Psoas muscle (tissue), 7 donors: ENCODE measurements at regions not wholly inside any gene's neighbourhood (a gene's known extent, or its start where the extent isn't known, plus 50 kb on each side); places are given as distances from the start of the nearest gene placed in this dataset.
A peak's percentile ranks its signal among the peaks of the same experiment; 100 is the strongest.
"Not testable (repeated sequence)": the region's sequence is repeated elsewhere in the genome, so short reads cannot be mapped to it uniquely, and the experiment has no call there.

Experiments
- ATAC-seq, 4 donors: fragments of 200-7000 bp; cut with Tn5 transposase; one replicate each; pipeline ENCODE4 v1.9.1; 2020; ENCODE audit warnings: moderate library complexity in 3 of 4, mild to moderate bottlenecking in 2 of 4
- DNase-seq, 2 donors: peaks; one replicate each; pipeline ENCODE4 v3.0.0-alpha.2; 2020
- H3K27ac ChIP-seq: fragments of 200-600 bp; one replicate; pipeline ENCODE4 v1.8.0; 2022
- H3K27me3 ChIP-seq, 3 donors: fragments of 200-600 bp in 1 of 3; one replicate each; pipeline versions ENCODE4 v1.6.1 to v1.8.0; 2013 to 2022; ENCODE audit warnings: low read length in 2 of 3, mild to moderate bottlenecking in 2 of 3, moderate library complexity in 1 of 3; ENCODE audit not compliant: insufficient read depth in 3 of 3
- H3K36me3 ChIP-seq, 2 donors: fragments of 200-600 bp in 1 of 2; one replicate each; pipeline versions ENCODE4 v1.6.1 to v1.8.0; 2013 to 2022; ENCODE audit warnings: low read depth in 1 of 2, mild to moderate bottlenecking in 1 of 2, moderate library complexity in 1 of 2; ENCODE audit not compliant: insufficient read depth in 1 of 2
- H3K4me1 ChIP-seq: fragments of 200-600 bp; one replicate; pipeline ENCODE4 v1.8.0; 2022
- H3K4me3 ChIP-seq: fragments of 200-600 bp; one replicate; pipeline ENCODE4 v1.8.0; 2022; ENCODE audit warnings: mild to moderate bottlenecking
- H3K9me3 ChIP-seq: fragments of 200-600 bp; one replicate; pipeline ENCODE4 v1.8.0; 2022
- CTCF ChIP-seq: fragments of 200-600 bp; IDR thresholded peaks from one replicate; pipeline ENCODE4 v1.8.0; 2022; ENCODE audit warnings: antibody characterized with exemption
- WGBS, 3 donors: extraction: QIAGEN DNeasy Blood & Tissue Kit; methylation state at CpG; one replicate each; pipeline versions ENCODE4 v1.1.6 to v1.1.7; 2013; 5-methylcytosine and 5-hydroxymethylcytosine counted together
- intact Hi-C, 2 donors: fragments of 100-400 bp; cut with DNase I; formaldehyde crosslinking; loops; one replicate each; pipeline versions ENCODE4 v1.11.0 to v1.14.2; 2022
- donor health status: healthy with polysubstance abuse.
- donor health status: DM: no; HTN: no; CAD: no; lungs with moderate emphysema.
- donor health status: Bipolar disorder and iron deficiency.
- donor health status: healthy.
- donor health status: DM: yes; HTN: yes; CAD: no.
- donor health status: DM: no; HTN: no; CAD: no.
- donor health status: DM: yes; HTN: yes; CAD: no.

DNA sequence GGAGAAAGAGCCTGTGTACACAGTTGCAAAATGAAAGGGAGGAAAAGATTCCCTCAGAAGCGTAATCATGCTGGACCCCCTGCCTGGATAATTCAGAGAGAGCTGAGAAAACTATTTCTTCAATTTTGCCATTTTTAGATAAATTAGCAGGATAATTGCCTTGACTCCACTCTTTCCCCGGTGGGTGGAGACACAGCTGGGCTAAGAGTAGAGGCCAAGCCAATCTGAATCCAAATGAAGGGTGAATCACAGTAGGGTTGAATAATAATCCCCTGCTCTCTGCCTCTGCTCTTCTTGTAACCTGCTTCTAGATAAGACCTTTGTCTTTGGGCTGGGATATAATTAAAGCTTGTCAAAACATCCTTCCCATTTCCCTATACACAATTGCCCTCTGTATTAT is 150.1 kb downstream of the CAPZA3 start:
- H3K27ac ChIP-seq, result no peak overlapping the region
- no peak for DNase-seq
- 28 to 43% (median 29%) methylated on average over 2 of the region's 2 CpGs for whole genome bisulfite sequencing, 3 donors
- no peak for TF ChIP-seq CTCF
- ATAC-seq, result no peak
- no peak overlapping the region for H3K4me3 ChIP-seq
- H3K27me3 ChIP-seq, result no peaks in the 10 kb centered on the region
- H3K36me3 ChIP-seq, result no peaks in the 10 kb centered on the region
- intact Hi-C loops, result no loop called here
- H3K9me3 ChIP-seq, result no peaks in the 10 kb centered on the region
- no peaks in the 10 kb centered on the region for H3K4me1 ChIP-seq

DNA sequence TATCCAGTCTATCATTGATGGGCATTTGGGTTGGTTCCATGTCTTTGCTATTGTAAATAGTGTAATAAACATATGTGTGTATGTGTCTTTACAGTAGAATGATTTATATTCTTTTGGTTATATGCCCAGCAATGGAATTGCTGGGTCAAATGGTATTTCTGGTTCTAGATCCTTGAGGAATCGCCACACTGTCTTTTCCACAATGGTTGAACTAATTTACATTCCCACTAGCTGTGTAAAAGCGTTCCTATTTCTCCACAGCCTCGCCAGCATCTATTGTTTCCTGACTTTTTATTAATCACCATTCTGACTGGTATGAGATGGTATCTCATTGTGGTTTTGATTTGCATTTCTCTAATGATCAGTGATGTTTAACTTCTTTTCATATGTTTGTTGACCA is 152.7 kb downstream of the CAPZA3 start:
- H3K4me3 ChIP-seq, DNase-seq, H3K27me3 ChIP-seq, H3K36me3 ChIP-seq, H3K4me1 ChIP-seq, intact Hi-C loops, ATAC-seq, H3K9me3 ChIP-seq, H3K27ac ChIP-seq: not testable (repeated sequence)
- WGBS, 3 donors, result 80 to 92% (median 91%) methylated on average over 3 of the region's 3 CpGs

DNA sequence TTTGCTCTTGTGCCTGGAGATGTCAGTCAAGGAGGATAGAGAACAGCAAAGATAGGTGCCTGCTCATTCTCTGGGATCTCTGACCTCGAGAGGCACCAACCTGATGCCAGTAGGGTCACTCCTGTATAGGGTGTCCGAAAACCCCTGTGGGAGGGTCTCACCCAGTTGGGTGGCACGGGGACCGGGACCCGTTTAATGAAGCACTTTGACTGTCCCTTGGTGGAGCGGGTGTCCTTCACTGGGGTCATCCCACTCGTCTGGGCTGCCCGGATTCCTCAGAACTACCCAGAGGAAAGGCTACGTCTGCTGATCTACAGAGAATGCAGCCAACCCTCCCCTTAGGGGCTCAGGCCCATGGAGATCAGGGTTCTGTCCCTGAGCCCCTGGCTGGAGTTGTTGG is 157.6 kb downstream of the CAPZA3 start:
- intact Hi-C loops, result no loop called here
- DNase-seq (no peak), ATAC-seq (no peak)

DNA sequence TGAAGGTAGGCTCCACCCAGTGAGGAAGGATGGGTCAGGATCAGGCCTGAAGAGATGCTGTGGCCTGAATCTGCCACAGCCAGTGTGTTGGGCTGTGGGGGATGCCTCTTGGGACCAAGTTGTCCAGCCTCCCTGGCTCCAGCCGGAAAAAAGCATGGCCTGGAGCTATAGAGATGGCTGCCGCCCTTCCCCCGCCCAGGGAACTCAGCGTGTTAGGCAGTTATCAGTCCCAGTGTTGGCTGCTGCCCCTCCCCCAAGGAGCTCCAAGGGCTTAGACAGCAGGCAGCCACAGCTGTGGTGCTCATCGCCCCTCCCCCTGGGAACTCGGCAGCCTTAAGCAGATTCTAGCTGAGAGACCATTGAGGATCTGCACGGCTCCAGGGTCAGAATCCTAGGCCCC is 158.0 kb downstream of the CAPZA3 start:
- H3K27me3 ChIP-seq, result no peaks in the 10 kb centered on the region
- no peak overlapping the region for H3K27ac ChIP-seq
- no peaks in the 10 kb centered on the region for H3K9me3 ChIP-seq
- intact Hi-C loops, result no loop called here
- TF ChIP-seq CTCF, result no peak
- 45 to 49% (median 47%) methylated on average over 7 of the region's 7 CpGs for WGBS, 3 donors
- ATAC-seq (no peak), DNase-seq (peak in 1 of 2 donors; percentile 56)
- no peak overlapping the region for H3K4me3 ChIP-seq
- no peaks in the 10 kb centered on the region for H3K4me1 ChIP-seq
- no peaks in the 10 kb centered on the region for H3K36me3 ChIP-seq

More for the DNA sequence above, 157.6 kb downstream of the CAPZA3 start:
- no peak for TF ChIP-seq CTCF
- no peak overlapping the region for H3K4me3 ChIP-seq
- no peaks in the 10 kb centered on the region for H3K36me3 ChIP-seq
- H3K27me3 ChIP-seq, result no peaks in the 10 kb centered on the region
- no peaks in the 10 kb centered on the region for H3K9me3 ChIP-seq
- no peak overlapping the region for H3K27ac ChIP-seq
- no peaks in the 10 kb centered on the region for H3K4me1 ChIP-seq
- WGBS, 3 donors, result 90 to 91% (median 90%) methylated on average over 9 of the region's 9 CpGs

DNA sequence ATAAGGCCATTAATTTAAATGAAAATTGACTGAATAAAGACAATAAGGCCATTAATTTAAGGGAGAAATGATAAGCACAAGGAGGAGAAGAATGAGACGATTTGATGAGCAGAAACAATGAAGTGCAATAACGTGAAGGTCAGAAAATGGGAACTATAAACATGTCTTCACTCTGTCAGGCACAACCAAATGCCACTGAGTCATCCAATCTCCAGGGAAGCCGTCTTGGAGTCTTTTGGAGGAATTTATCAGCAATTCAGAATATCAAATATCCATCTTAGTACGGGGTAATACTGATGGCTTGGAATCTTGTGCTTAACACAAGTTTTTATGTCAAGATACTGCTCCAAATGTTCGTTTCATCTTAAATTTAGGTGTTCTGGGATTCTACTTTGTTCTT is 159.9 kb downstream of the CAPZA3 start:
- Histone ChIP-seq H3K9me3 (no peaks in the 10 kb centered on the region), H3K4me1 (no peaks in the 10 kb centered on the region), H3K27me3 (no peaks in the 10 kb centered on the region), H3K36me3 (no peaks in the 10 kb centered on the region), H3K27ac (no peak overlapping the region), H3K4me3 (no peak overlapping the region)
- TF ChIP-seq CTCF, result no peak
- DNase-seq, result no peak
- intact Hi-C loops, result loop anchor here in 1 of 2 donors (2.0 kb wide), 1 partner anchor 39 kb away; no protein-coding TSS in a partner anchor
- no peak for ATAC-seq
- WGBS, 3 donors, result 54 to 59% (median 55%) methylated on average over 5 of the region's 5 CpGs
